Tibial nerve (tissue), 3 donors: ENCODE measurements at regions not wholly inside any gene's neighbourhood (a gene's known extent, or its start where the extent isn't known, plus 50 kb on each side); places are given as distances from the start of the nearest gene placed in this dataset.

Experiments used
- POLR2A ChIP-seq, 2 donors: fragments of 450-650 bp; IDR thresholded peaks; one replicate each; pipeline ENCODE4 v1.6.1; 2017; ENCODE audit warnings: antibody characterized with exemption in 2 of 2, mild to moderate bottlenecking in 2 of 2, moderate library complexity in 2 of 2
- TF ChIP-seq, protein P1 (sequence below), 5 experiments: fragments of 200-600 bp in 3 of 5; fragments of 450-650 bp in 2 of 5; sonication (generic) in 3 of 5; IDR thresholded peaks; one replicate each; pipeline ENCODE4 v1.5.1; 2016 to 2019; ENCODE audit warnings: antibody characterized with exemption in 5 of 5, mild to moderate bottlenecking in 3 of 5, moderate library complexity in 2 of 5

DNA sequence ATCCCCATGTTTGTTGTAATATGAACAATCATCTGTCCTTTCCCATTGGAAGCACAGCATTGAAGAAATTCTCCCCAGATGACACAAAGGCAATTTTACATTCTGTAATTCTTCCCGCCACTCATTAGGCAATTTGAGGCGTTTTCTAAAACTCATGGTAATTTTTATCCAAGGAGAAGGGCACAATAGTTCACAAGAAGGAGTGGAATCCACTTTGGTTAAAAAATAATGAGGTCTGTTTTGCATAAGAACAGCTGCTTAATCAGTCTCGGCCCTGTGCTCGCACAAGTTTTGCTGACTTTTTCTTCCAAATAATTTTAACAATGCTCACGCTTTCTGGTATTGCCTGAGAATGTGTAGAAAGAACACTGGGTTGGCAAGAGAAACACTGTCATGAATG lies 94.0 kb downstream of the CAVIN4 start:
- TF ChIP-seq, protein P1, sequence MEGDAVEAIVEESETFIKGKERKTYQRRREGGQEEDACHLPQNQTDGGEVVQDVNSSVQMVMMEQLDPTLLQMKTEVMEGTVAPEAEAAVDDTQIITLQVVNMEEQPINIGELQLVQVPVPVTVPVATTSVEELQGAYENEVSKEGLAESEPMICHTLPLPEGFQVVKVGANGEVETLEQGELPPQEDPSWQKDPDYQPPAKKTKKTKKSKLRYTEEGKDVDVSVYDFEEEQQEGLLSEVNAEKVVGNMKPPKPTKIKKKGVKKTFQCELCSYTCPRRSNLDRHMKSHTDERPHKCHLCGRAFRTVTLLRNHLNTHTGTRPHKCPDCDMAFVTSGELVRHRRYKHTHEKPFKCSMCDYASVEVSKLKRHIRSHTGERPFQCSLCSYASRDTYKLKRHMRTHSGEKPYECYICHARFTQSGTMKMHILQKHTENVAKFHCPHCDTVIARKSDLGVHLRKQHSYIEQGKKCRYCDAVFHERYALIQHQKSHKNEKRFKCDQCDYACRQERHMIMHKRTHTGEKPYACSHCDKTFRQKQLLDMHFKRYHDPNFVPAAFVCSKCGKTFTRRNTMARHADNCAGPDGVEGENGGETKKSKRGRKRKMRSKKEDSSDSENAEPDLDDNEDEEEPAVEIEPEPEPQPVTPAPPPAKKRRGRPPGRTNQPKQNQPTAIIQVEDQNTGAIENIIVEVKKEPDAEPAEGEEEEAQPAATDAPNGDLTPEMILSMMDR (IDR thresholded peaks at IDR 0.05), result no peak
- TF ChIP-seq POLR2A (IDR thresholded peaks at IDR 0.05), result no peak
